ENCODE measurements at regions not wholly inside any gene's neighbourhood (a gene's known extent, or its start where the extent isn't known, plus 50 kb on each side); places are given as distances from the start of the nearest gene placed in this dataset.

- no peak for TF ChIP-seq POLR2A (IDR thresholded peaks at IDR 0.05)
- no peak for TF ChIP-seq CTCF (IDR thresholded peaks at IDR 0.05 in 8 of 11, conservative IDR thresholded peaks at IDR 0.05 in 3 of 11)
- TF ChIP-seq POLR2AphosphoS5 (IDR thresholded peaks at IDR 0.05) = no peak
Observed at GRCh38 chr3:157906627-157907026, 199.6 kb downstream of the SHOX2 start.
